ENCODE measurements at regions not wholly inside any gene's neighbourhood (a gene's known extent, or its start where the extent isn't known, plus 50 kb on each side); places are given as distances from the start of the nearest gene placed in this dataset.

- no peaks in the 10 kb centered on the region for H3K36me3 ChIP-seq
- no peak for DNase-seq (ENCODE audit: low spot score in 2 of 2)
- no peak overlapping the region for H3K4me3 ChIP-seq
- H3K27ac ChIP-seq = no peak overlapping the region
- intact Hi-C loops (cut with DNase I; ENCODE audit: low total_unique reads) = no loop called here
- H3K9me3 ChIP-seq = peaks cover 0 to 9% of the 10 kb centered on the region in 2 donors
- H3K27me3 ChIP-seq = no peaks in the 10 kb centered on the region
- no peak for TF ChIP-seq CTCF (IDR thresholded peaks at IDR 0.05)
- no peak for TF ChIP-seq POLR2A (IDR thresholded peaks at IDR 0.05)
- TF ChIP-seq POLR2AphosphoS5 (IDR thresholded peaks at IDR 0.05) = no peak
- no peaks in the 10 kb centered on the region for H3K4me1 ChIP-seq
Observed at GRCh38 chr17:77294761-77295160, 154.0 kb downstream of the SEC14L1 start.

- no peak for DNase-seq (ENCODE audit: low spot score in 2 of 2)
- Histone ChIP-seq H3K9me3 (peaks cover 0 to 9% of the 10 kb centered on the region in 2 donors), H3K4me1 (no peaks in the 10 kb centered on the region), H3K27ac (no peak overlapping the region), H3K36me3 (no peaks in the 10 kb centered on the region), H3K4me3 (no peak overlapping the region), H3K27me3 (no peaks in the 10 kb centered on the region)
- TF ChIP-seq CTCF (IDR thresholded peaks at IDR 0.05) = no peak
- TF ChIP-seq POLR2AphosphoS5 (IDR thresholded peaks at IDR 0.05) = no peak
- TF ChIP-seq POLR2A (IDR thresholded peaks at IDR 0.05) = no peak
- intact Hi-C loops (cut with DNase I; ENCODE audit: low total_unique reads) = no loop called here
Observed at GRCh38 chr17:77295241-77295853, 154.6 kb downstream of the SEC14L1 start.

- H3K27me3 ChIP-seq = no peaks in the 10 kb centered on the region
- no peaks in the 10 kb centered on the region for H3K36me3 ChIP-seq
- no peak for DNase-seq (ENCODE audit: low spot score in 2 of 2)
- H3K27ac ChIP-seq = no peak overlapping the region
- H3K4me1 ChIP-seq = no peaks in the 10 kb centered on the region
- peaks cover 0 to 9% of the 10 kb centered on the region in 2 donors for H3K9me3 ChIP-seq
- TF ChIP-seq CTCF (IDR thresholded peaks at IDR 0.05) (no peak), POLR2A (IDR thresholded peaks at IDR 0.05) (no peak), POLR2AphosphoS5 (IDR thresholded peaks at IDR 0.05) (no peak)
- no peak overlapping the region for H3K4me3 ChIP-seq
- intact Hi-C loops (cut with DNase I; ENCODE audit: low total_unique reads) = no loop called here
Observed at GRCh38 chr17:77296769-77297409, 156.1 kb downstream of the SEC14L1 start.

- Histone ChIP-seq H3K27ac (no peak overlapping the region), H3K4me3 (no peak overlapping the region), H3K9me3 (peaks cover 0 to 9% of the 10 kb centered on the region in 2 donors), H3K27me3 (no peaks in the 10 kb centered on the region), H3K4me1 (no peaks in the 10 kb centered on the region), H3K36me3 (no peaks in the 10 kb centered on the region)
- intact Hi-C loops (cut with DNase I; ENCODE audit: low total_unique reads) = no loop called here
- TF ChIP-seq CTCF (IDR thresholded peaks at IDR 0.05) = no peak
- no peak for TF ChIP-seq POLR2AphosphoS5 (IDR thresholded peaks at IDR 0.05)
- no peak for TF ChIP-seq POLR2A (IDR thresholded peaks at IDR 0.05)
- DNase-seq (ENCODE audit: low spot score in 2 of 2) = no peak
Observed at GRCh38 chr17:77297693-77298666, 157.2 kb downstream of the SEC14L1 start.

All from breast epithelium (tissue), 4 donors.